Naive B cell (primary cell): ENCODE measurements at regions not wholly inside any gene's neighbourhood (a gene's known extent, or its start where the extent isn't known, plus 50 kb on each side); places are given as distances from the start of the nearest gene placed in this dataset.

Experiments used
- ATAC-seq, 2 donors: fragments of 150-1000 bp; cut with Tn5 transposase; 2 replicates each; pipeline ENCODE4 v1.10.0; 2021; ENCODE audit warnings: low read depth in 2 of 2, mild to moderate bottlenecking in 2 of 2, moderate library complexity in 2 of 2
- DNase-seq: peaks from one replicate; pipeline ENCODE4 v3.0.0; 2022
- H3K27ac Mint-ChIP-seq, 6 donors: one replicate each; pipeline ENCODE4 v1.8.0; 2020 to 2022; ENCODE audit warnings: mild to moderate bottlenecking in 6 of 6, mixed read lengths in 6 of 6, moderate library complexity in 5 of 6, inconsistent platforms in 2 of 6
- H3K27me3 Mint-ChIP-seq, 3 donors: one replicate each; pipeline ENCODE4 v1.8.0; 2021 to 2022; ENCODE audit warnings: mixed read lengths in 3 of 3, mild to moderate bottlenecking in 1 of 3
- H3K36me3 Mint-ChIP-seq, 2 donors: one replicate each; pipeline ENCODE4 v1.8.0; 2020 to 2022; ENCODE audit warnings: mixed read lengths in 2 of 2, inconsistent platforms in 1 of 2, mild to moderate bottlenecking in 1 of 2
- H3K4me1 Mint-ChIP-seq, 3 donors: one replicate each; pipeline ENCODE4 v1.8.0; 2020 to 2022; ENCODE audit warnings: mixed read lengths in 3 of 3, inconsistent platforms in 1 of 3, mild to moderate bottlenecking in 1 of 3, moderate library complexity in 1 of 3
- H3K4me3 Mint-ChIP-seq, 8 donors: one replicate each; pipeline ENCODE4 v1.8.0; 2020 to 2022; ENCODE audit warnings: mild to moderate bottlenecking in 8 of 8, mixed read lengths in 8 of 8, moderate library complexity in 8 of 8, inconsistent platforms in 2 of 8
- H3K9me3 Mint-ChIP-seq, 7 donors: one replicate each; pipeline ENCODE4 v1.8.0; 2020 to 2022; ENCODE audit warnings: mixed read lengths in 7 of 7, mild to moderate bottlenecking in 5 of 7, inconsistent platforms in 2 of 7, moderate library complexity in 1 of 7

DNA sequence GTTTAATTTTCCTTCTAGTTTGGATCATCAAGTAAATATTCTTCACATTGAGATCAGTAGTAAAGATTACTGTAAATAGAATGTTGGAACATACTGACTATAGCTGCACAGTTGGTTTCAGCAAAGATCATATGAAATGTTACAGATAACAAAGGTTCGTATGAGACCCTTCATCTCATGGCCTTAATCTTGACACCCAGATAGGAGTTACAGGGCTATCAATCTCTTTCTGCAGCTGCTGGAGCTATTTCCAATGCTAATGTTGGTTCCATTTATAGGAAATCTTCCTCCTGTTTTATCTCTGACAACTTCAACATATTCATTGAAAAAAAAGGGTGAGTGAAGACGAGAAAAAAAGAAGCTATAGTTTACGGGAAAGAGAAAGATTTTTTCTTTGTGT is 495.6 kb downstream of the JRKL start:
- Mint-ChIP-seq H3K4me1 (no peaks in the 10 kb centered on the region), H3K27ac (no peak overlapping the region), H3K36me3 (no peaks in the 10 kb centered on the region), H3K9me3 (peaks cover 0 to 4% (median 0%) of the 10 kb centered on the region in 7 donors), H3K4me3 (no peak overlapping the region), H3K27me3 (no peaks in the 10 kb centered on the region)
- no peak for DNase-seq
- no peak for ATAC-seq

- H3K36me3 Mint-ChIP-seq: no peaks in the 10 kb centered on the region
- no peak overlapping the region for H3K4me3 Mint-ChIP-seq
- no peaks in the 10 kb centered on the region for H3K4me1 Mint-ChIP-seq
- no peak overlapping the region for H3K27ac Mint-ChIP-seq
- DNase-seq: no peak
- H3K27me3 Mint-ChIP-seq: no peaks in the 10 kb centered on the region
- ATAC-seq: no peak
- peaks cover 0 to 4% (median 3%) of the 10 kb centered on the region in 7 donors for H3K9me3 Mint-ChIP-seq
Observed at GRCh38 chr11:96885912-96886311, 496.1 kb downstream of the JRKL start.

DNA sequence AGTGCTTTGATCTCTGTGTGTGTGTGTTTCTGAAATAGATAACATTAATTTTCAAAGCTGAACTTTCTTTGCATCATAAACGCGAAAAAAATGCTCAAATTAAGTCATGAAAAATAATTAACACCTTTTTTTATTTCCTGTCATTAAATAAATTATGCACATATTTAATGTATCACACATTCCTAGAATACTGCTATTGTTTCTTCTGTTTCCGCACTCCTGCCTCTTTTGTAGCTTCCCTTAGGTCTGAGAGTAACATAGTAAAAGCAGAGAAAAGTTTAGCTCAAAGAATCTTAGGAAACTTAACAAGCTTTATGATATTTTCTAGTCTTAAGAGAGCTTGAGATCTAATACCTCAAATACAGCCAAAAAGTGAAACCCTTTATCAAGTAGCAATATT is 504.2 kb downstream of the JRKL start:
- Mint-ChIP-seq H3K4me1 (no peaks in the 10 kb centered on the region), H3K9me3 (peaks cover 0 to 12% (median 3%) of the 10 kb centered on the region in 7 donors), H3K27ac (no peak overlapping the region), H3K4me3 (no peak overlapping the region), H3K36me3 (no peaks in the 10 kb centered on the region), H3K27me3 (no peaks in the 10 kb centered on the region)
- DNase-seq (no peak), ATAC-seq (no peak)

- no peak for ATAC-seq
- DNase-seq: no peak
- H3K36me3 Mint-ChIP-seq: no peaks in the 10 kb centered on the region
- H3K9me3 Mint-ChIP-seq: peaks cover 0 to 14% (median 5%) of the 10 kb centered on the region in 7 donors
- H3K27me3 Mint-ChIP-seq: no peaks in the 10 kb centered on the region
- no peak overlapping the region for H3K4me3 Mint-ChIP-seq
- H3K27ac Mint-ChIP-seq: no peak overlapping the region
- no peaks in the 10 kb centered on the region for H3K4me1 Mint-ChIP-seq
Observed at GRCh38 chr11:96894587-96894986, 504.8 kb downstream of the JRKL start.

GRCh38 chr11:96899971-96900370 is 510.2 kb downstream of the JRKL start:
- no peak overlapping the region for H3K4me3 Mint-ChIP-seq
- H3K9me3 Mint-ChIP-seq: peaks cover 0 to 17% (median 6%) of the 10 kb centered on the region in 7 donors
- H3K27me3 Mint-ChIP-seq: no peaks in the 10 kb centered on the region
- no peaks in the 10 kb centered on the region for H3K4me1 Mint-ChIP-seq
- no peak for DNase-seq
- no peak for ATAC-seq
- no peaks in the 10 kb centered on the region for H3K36me3 Mint-ChIP-seq
- no peak overlapping the region for H3K27ac Mint-ChIP-seq

DNA sequence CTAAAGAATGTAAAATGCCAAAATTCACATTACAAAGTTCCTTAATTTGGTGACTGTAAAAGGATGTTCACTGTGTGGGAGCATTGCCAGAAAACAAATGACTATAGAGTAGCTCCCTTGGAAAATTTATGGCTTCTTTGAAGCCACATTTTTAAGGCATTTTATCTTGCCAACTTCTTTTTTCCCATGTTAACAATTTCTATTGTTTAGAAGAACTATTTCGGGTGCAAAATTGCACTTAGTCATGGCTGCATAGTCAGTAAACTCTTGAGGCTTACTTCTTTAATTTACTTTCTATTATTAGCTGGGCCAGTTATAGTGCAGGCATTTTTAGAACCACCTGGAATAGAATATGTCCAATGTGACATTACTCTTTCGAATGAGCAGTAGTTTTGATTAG is 515.3 kb downstream of the JRKL start:
- Mint-ChIP-seq H3K36me3 (no peaks in the 10 kb centered on the region), H3K4me1 (no peaks in the 10 kb centered on the region), H3K4me3 (no peak overlapping the region), H3K27ac (no peak overlapping the region), H3K27me3 (no peaks in the 10 kb centered on the region), H3K9me3 (peaks cover 0 to 6% (median 2%) of the 10 kb centered on the region in 7 donors)
- ATAC-seq (no peak), DNase-seq (no peak)

DNA sequence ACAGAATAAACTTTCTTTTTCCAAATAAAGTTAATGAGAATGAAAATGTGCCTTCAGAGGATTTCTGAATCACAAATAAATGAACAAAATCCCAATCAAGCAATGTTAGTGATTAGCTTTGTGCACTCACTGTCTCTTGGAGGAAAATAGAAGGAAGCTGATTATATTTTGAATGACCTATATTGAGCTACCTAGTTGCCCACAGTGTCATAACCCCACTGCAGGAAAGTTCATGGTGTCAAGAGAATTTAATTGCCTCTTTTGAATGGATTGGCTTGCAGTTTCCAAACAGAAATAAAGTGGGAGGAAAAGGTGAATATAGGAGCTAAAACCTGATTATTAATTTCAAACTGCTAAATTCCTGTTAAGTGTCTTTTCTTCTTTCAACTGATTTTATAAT is 515.9 kb downstream of the JRKL start:
- H3K4me1 Mint-ChIP-seq: no peaks in the 10 kb centered on the region
- no peaks in the 10 kb centered on the region for H3K36me3 Mint-ChIP-seq
- no peak overlapping the region for H3K27ac Mint-ChIP-seq
- H3K27me3 Mint-ChIP-seq: no peaks in the 10 kb centered on the region
- no peak for ATAC-seq
- peaks cover 0 to 6% (median 3%) of the 10 kb centered on the region in 7 donors for H3K9me3 Mint-ChIP-seq
- no peak overlapping the region for H3K4me3 Mint-ChIP-seq
- DNase-seq: no peak

DNA sequence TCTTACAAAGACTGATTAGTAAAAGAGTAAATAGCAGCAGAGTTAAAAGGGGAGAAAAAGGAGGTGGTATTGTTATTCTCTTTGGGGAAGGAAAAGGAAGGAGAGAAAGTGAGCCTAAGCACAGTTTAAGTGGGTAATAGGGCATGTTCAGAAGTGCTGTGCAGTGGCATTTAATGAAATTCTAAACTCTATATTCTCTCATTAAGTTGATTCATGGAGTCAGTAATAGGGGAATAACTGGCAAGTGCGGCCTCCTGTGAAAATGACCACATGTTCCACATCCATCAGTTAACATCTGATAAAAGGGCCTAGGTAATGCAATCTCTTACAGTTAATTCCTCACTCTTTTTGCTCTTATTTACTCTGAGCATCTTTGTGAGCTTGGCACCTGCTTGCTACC is 516.7 kb downstream of the JRKL start:
- DNase-seq (no peak), ATAC-seq (no peak)
- peaks cover 0 to 7% (median 5%) of the 10 kb centered on the region in 7 donors for H3K9me3 Mint-ChIP-seq
- no peak overlapping the region for H3K27ac Mint-ChIP-seq
- no peaks in the 10 kb centered on the region for H3K27me3 Mint-ChIP-seq
- no peaks in the 10 kb centered on the region for H3K4me1 Mint-ChIP-seq
- no peaks in the 10 kb centered on the region for H3K36me3 Mint-ChIP-seq
- H3K4me3 Mint-ChIP-seq: no peak overlapping the region

GRCh38 chr11:96925862-96926261 is 536.0 kb downstream of the JRKL start:
- DNase-seq: no peak
- Mint-ChIP-seq H3K9me3 (peaks cover 0 to 3% (median 0%) of the 10 kb centered on the region in 7 donors), H3K4me1 (no peaks in the 10 kb centered on the region), H3K36me3 (no peaks in the 10 kb centered on the region), H3K27me3 (no peaks in the 10 kb centered on the region), H3K4me3 (no peak overlapping the region), H3K27ac (no peak overlapping the region)
- ATAC-seq: no peak

DNA sequence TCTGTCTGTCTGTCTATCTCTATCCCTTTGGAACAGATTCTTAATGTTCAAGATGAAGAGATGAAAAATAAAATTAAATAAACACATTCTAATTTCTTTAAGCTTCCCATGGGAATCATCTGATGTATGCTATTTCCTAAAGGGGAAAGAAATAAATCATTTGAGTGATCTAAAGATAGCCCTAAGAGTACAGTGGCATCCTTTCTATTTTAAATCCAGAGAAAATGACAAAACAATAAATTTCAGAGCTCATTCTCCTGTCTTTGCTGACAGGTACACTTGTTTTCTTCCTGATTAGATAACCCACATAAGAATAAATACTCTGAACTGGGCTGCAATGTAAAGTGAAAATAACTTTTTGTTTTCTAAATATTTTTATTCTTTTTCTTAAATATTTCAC is 550.4 kb downstream of the JRKL start:
- no peak for ATAC-seq
- Mint-ChIP-seq H3K4me3 (no peak overlapping the region), H3K9me3 (peaks cover 0 to 6% (median 0%) of the 10 kb centered on the region in 7 donors), H3K27ac (no peak overlapping the region), H3K27me3 (no peaks in the 10 kb centered on the region), H3K36me3 (no peaks in the 10 kb centered on the region), H3K4me1 (no peaks in the 10 kb centered on the region)
- DNase-seq: no peak

DNA sequence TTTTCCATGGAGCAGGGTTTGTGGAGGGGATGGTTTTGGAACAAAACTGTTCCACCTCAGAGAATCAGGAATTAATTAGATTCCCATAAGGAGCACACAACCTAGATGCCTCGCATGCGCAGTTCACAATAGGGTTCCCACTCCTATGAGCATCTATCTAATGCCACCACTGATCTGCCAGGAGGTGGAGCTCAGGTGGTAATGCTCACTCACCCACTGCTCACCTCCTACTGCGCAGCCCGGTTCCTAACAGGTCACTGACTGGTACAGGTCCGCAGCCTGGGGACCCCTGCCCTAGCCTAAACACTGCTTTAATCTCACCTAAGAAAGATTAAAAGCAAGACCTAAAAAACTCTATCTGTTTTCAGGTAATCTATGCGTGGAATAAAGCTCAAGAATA is 553.0 kb downstream of the JRKL start:
- Mint-ChIP-seq H3K9me3 (no peaks in the 10 kb centered on the region), H3K27me3 (no peaks in the 10 kb centered on the region), H3K4me1 (no peaks in the 10 kb centered on the region), H3K36me3 (no peaks in the 10 kb centered on the region), H3K27ac (no peak overlapping the region), H3K4me3 (no peak overlapping the region)
- DNase-seq (no peak), ATAC-seq (no peak)

GRCh38 chr11:96943970-96944369 is 554.2 kb downstream of the JRKL start:
- no peaks in the 10 kb centered on the region for H3K9me3 Mint-ChIP-seq
- DNase-seq (no peak), ATAC-seq (no peak)
- no peaks in the 10 kb centered on the region for H3K36me3 Mint-ChIP-seq
- no peaks in the 10 kb centered on the region for H3K4me1 Mint-ChIP-seq
- no peak overlapping the region for H3K4me3 Mint-ChIP-seq
- no peak overlapping the region for H3K27ac Mint-ChIP-seq
- no peaks in the 10 kb centered on the region for H3K27me3 Mint-ChIP-seq

DNA sequence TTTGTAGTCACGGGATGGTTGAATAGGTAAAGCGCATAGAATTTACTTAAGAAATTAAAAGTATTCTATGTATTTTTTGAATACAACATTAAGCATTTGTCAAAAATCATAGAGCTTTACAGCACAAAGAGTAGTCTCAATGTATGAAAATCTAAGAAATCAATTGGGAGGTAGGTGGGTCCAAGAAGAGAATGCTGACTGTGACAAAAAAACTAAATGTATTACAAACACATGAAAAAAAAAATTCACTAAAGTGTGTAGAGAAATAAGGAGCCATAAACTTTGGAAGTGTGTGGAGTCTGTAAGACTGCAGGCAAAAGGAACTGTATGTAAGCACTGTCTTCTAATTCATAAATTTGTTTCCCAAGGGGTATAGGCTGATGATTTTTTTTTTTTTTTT is 558.3 kb downstream of the JRKL start:
- Mint-ChIP-seq H3K9me3 (peaks cover 0 to 4% (median 0%) of the 10 kb centered on the region in 7 donors), H3K4me1 (no peaks in the 10 kb centered on the region), H3K27ac (no peak overlapping the region), H3K4me3 (no peak overlapping the region), H3K27me3 (no peaks in the 10 kb centered on the region), H3K36me3 (no peaks in the 10 kb centered on the region)
- no peak for DNase-seq
- ATAC-seq: no peak

GRCh38 chr11:96949464-96949863 is 559.7 kb downstream of the JRKL start:
- Mint-ChIP-seq H3K27me3 (no peaks in the 10 kb centered on the region), H3K36me3 (no peaks in the 10 kb centered on the region), H3K4me1 (no peaks in the 10 kb centered on the region), H3K27ac (no peak overlapping the region), H3K4me3 (no peak overlapping the region), H3K9me3 (peaks cover 0 to 4% (median 0%) of the 10 kb centered on the region in 7 donors)
- DNase-seq (no peak), ATAC-seq (no peak)

DNA sequence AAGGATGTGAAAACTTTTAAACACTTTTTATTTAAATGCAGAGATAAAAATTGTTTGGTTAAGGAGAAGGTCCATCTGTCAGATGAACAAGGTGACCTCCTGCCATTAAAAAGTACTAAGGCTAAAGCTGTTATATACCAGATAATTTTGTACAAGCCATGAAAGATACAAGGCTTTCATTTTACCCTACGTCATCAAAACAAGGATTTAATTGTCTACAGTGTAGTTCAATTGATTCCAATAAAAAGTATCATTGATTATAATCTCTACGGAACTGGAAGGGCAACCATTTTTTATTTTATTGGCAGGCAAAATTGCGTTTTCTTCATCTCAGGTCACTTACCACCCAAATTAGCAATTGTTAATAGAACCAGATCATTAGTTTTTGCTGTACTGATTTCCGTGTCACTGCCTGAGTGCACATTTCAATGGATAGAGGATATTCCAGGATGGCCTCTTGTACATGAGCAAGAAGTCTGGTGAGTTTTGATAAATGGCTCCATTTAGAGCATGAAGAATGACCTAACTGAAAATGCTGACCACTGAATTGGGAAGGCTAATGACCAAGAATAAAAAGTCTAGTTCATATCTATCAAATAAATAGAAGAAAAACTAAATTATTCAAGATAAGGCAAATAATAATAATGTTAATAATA is 564.9 kb downstream of the JRKL start:
- Mint-ChIP-seq H3K4me3 (no peak overlapping the region), H3K27me3 (no peaks in the 10 kb centered on the region), H3K4me1 (no peaks in the 10 kb centered on the region), H3K9me3 (peaks cover 0 to 8% (median 3%) of the 10 kb centered on the region in 7 donors), H3K36me3 (no peaks in the 10 kb centered on the region), H3K27ac (no peak overlapping the region)
- DNase-seq (no peak), ATAC-seq (no peak)
